ENCODE measurements at regions not wholly inside any gene's neighbourhood (a gene's known extent, or its start where the extent isn't known, plus 50 kb on each side); places are given as distances from the start of the nearest gene placed in this dataset.

DNA sequence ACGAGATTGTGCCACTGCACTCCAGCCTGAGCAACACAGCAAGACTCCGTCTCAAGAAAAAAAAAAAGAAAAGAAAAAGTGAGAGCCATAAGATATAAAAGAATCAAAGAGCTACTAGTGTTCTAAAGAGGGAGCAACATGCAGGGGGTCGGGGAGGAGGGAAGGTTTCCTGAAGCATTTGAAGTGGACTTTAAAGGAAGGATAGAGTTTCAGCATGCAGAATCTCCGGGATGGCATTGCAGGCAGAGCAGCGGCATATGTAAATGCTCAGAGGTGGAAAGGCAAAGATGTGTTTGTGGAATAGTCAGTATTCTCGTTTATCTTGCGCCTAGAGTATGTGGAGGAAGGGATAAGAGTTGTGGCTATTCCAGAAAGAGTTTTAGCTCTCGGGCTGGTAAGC lies 447.6 kb upstream of the NFE2L3 start:
- WGBS, 2 donors: 63 to 76% methylated on average over 8 of the region's 8 CpGs
- Histone ChIP-seq H3K27ac (no peak overlapping the region), H3K36me3 (ENCODE audit: low read depth, missing control alignments) (no peaks in the 10 kb centered on the region), H3K27me3 (no peaks in the 10 kb centered on the region), H3K4me1 (no peaks in the 10 kb centered on the region), H3K4me3 (no peak overlapping the region), H3K9me3 (no peaks in the 10 kb centered on the region)
- TF ChIP-seq POLR2A (IDR thresholded peaks at IDR 0.05): no peak
- TF ChIP-seq, protein P1, sequence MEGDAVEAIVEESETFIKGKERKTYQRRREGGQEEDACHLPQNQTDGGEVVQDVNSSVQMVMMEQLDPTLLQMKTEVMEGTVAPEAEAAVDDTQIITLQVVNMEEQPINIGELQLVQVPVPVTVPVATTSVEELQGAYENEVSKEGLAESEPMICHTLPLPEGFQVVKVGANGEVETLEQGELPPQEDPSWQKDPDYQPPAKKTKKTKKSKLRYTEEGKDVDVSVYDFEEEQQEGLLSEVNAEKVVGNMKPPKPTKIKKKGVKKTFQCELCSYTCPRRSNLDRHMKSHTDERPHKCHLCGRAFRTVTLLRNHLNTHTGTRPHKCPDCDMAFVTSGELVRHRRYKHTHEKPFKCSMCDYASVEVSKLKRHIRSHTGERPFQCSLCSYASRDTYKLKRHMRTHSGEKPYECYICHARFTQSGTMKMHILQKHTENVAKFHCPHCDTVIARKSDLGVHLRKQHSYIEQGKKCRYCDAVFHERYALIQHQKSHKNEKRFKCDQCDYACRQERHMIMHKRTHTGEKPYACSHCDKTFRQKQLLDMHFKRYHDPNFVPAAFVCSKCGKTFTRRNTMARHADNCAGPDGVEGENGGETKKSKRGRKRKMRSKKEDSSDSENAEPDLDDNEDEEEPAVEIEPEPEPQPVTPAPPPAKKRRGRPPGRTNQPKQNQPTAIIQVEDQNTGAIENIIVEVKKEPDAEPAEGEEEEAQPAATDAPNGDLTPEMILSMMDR (IDR thresholded peaks at IDR 0.05): no peak
- intact Hi-C loops (cut with DNase I; ENCODE audit: low total_unique reads): no loop called here
- no peak for DNase-seq

DNA sequence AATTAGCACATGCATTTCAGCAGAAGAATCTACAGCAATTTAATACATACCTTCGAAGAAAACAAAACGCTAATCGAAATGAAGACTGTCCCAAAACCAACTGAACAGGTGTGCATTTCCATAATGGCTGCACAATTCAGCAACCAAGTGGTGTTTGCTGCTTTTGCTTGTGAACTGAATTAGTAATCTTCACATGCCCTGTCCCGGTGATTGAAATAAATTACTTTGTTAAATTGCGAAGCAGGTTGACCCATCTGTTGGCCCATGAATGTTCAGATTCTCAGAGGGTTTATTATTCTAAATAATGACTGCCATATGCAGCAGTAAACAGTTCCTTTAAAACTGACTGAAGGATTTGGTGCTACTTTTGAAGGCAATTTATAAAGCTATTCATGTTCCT lies 445.2 kb upstream of the NFE2L3 start:
- Histone ChIP-seq H3K36me3 (ENCODE audit: low read depth, missing control alignments) (no peaks in the 10 kb centered on the region), H3K4me3 (no peak overlapping the region), H3K9me3 (no peaks in the 10 kb centered on the region), H3K27me3 (no peaks in the 10 kb centered on the region), H3K27ac (no peak overlapping the region), H3K4me1 (no peaks in the 10 kb centered on the region)
- no peak for TF ChIP-seq POLR2A (IDR thresholded peaks at IDR 0.05)
- intact Hi-C loops (cut with DNase I; ENCODE audit: low total_unique reads): no loop called here
- WGBS, 2 donors: 96% methylated on average over 5 of the region's 5 CpGs
- DNase-seq: no peak

DNA sequence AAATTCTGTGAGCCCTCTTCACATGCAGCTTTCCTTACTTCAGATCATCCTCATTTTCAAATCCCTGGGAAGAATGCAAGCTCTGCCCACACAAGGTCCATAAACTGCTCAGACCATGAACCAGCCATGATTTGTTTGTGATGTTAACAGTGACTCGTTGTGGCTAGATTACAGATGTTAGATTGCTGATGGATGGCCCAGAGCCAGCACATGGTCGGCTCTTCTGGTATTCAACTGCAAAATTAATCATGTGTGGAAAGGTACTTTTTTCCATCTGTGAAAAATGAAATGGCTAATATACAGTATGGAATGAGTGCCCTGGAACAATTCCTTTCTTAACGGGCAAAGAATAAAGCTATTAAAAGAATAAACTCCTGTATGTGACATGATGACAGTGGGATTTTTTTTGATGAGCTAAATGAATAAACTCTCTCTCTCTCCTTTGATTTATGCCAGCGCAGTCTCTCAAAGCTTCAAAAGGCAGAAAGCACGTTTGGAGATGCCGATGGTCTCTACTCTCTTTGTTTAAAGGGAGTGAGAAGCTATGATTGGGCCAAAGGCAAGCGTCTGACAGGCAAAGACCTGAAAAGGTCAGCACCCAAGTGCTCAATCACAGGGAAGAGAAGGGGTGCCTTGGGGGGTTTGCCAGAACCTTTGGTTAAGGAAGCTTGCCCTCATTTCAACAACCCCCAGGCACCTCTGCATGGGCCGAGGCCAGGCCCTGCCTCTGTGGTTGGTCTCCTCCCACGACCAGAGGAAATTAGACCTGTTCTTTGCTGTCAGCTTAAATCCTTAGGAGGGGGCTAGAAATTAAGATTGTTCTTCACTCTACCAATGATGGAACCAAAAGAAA lies 444.0 kb upstream of the NFE2L3 start:
- TF ChIP-seq POLR2A (IDR thresholded peaks at IDR 0.05): no peak
- TF ChIP-seq, protein P1 (IDR thresholded peaks at IDR 0.05): no peak
- Histone ChIP-seq H3K36me3 (ENCODE audit: low read depth, missing control alignments) (no peaks in the 10 kb centered on the region), H3K4me1 (peaks cover 7% of the 10 kb centered on the region), H3K27me3 (no peaks in the 10 kb centered on the region), H3K4me3 (no peak overlapping the region), H3K9me3 (no peaks in the 10 kb centered on the region), H3K27ac (no peak overlapping the region)
- no peak for DNase-seq
- intact Hi-C loops (cut with DNase I; ENCODE audit: low total_unique reads): no loop called here
- 59% methylated on average over 9 of the region's 9 CpGs for WGBS, 2 donors

DNA sequence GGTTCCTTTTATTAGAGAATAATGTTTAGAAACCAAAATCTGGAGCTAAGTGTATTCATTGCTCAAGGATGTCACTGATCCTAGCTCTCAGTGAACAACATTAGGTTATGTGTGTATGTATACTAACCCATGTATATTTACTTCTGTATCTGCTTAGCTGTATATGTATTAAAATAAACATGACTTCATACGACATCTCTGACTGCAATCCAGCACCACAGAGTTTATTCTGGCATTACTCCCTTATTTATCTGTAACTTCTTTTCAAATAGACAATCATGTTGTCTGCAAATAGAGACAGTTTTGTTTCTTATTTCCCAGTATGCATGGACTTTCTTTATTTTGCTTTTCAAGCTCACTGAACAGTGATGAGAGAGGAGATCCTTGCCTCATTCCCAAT lies 441.0 kb upstream of the NFE2L3 start:
- no peaks in the 10 kb centered on the region for H3K27me3 ChIP-seq
- peaks cover 8% of the 10 kb centered on the region for H3K4me1 ChIP-seq
- DNase-seq: no peak
- no peak overlapping the region for H3K27ac ChIP-seq
- 21 to 48% methylated on average over 1 of the region's 1 CpG for WGBS, 2 donors
- H3K36me3 ChIP-seq (ENCODE audit: low read depth, missing control alignments): no peaks in the 10 kb centered on the region
- no peak overlapping the region for H3K4me3 ChIP-seq
- intact Hi-C loops (cut with DNase I; ENCODE audit: low total_unique reads): no loop called here
- H3K9me3 ChIP-seq: no peaks in the 10 kb centered on the region
- TF ChIP-seq, protein P1 (IDR thresholded peaks at IDR 0.05): no peak
- TF ChIP-seq POLR2A (IDR thresholded peaks at IDR 0.05): no peak

DNA sequence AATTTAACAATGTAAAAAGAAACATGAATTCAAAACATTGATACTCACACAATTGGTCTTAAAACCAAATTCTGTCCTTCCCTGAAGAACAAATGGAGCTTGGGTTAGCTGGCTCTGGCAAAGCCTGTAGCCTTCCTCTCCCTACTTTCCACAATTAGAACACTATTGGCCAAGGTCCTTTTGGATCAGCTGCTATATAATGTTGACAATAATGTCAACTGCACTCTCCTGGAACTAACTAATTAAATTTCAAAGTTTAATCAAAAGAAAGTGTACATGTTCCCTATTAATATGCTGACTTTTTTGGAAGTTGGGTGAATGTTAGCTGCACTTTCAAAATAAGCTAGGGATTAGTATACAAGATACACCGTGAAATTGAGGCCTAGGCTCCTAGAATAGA lies 440.1 kb upstream of the NFE2L3 start:
- H3K4me1 ChIP-seq: peaks cover 8% of the 10 kb centered on the region
- TF ChIP-seq, protein P1 (IDR thresholded peaks at IDR 0.05): no peak
- TF ChIP-seq POLR2A (IDR thresholded peaks at IDR 0.05): no peak
- no peak for DNase-seq
- no peak overlapping the region for H3K4me3 ChIP-seq
- H3K36me3 ChIP-seq (ENCODE audit: low read depth, missing control alignments): no peaks in the 10 kb centered on the region
- H3K27me3 ChIP-seq: no peaks in the 10 kb centered on the region
- H3K27ac ChIP-seq: peak overlapping the region in 1 of 2 donors; percentile 1
- 72 to 73% methylated on average over 1 of the region's 1 CpG for WGBS, 2 donors
- no peaks in the 10 kb centered on the region for H3K9me3 ChIP-seq
- intact Hi-C loops (cut with DNase I; ENCODE audit: low total_unique reads): no loop called here

All from testis (tissue), 2 donors.